ENCODE measurements at regions not wholly inside any gene's neighbourhood (a gene's known extent, or its start where the extent isn't known, plus 50 kb on each side); places are given as distances from the start of the nearest gene placed in this dataset.

GRCh38 chr13:59562924-59563323 is 600.8 kb downstream of the DIAPH3 start:
- TF ChIP-seq CTCF (conservative IDR thresholded peaks at IDR 0.05; ENCODE audit: low read depth, low read length): no peak
- no peak for TF ChIP-seq EZH2 (IDR thresholded peaks at IDR 0.05; ENCODE audit: low read length, unreplicated experiment)
